ENCODE measurements at regions not wholly inside any gene's neighbourhood (a gene's known extent, or its start where the extent isn't known, plus 50 kb on each side); places are given as distances from the start of the nearest gene placed in this dataset.

GRCh38 chr3:14346191-14346590 is 56.2 kb upstream of the SLC6A6 start:
- TF ChIP-seq CTCF (IDR thresholded peaks at IDR 0.05; ENCODE audit: extremely low read depth in 1 of 2, insufficient read depth in 1 of 2, low read depth in 1 of 2, low read length in 2 of 2) = no peak
- TF ChIP-seq EZH2 (IDR thresholded peaks at IDR 0.05; ENCODE audit: borderline replicate concordance, low read depth, low read length, severe bottlenecking) = no peak
- TF ChIP-seq MAX (IDR thresholded peaks at IDR 0.05; ENCODE audit: insufficient read depth, insufficient read length) = no peak
- TF ChIP-seq POLR2AphosphoS5 (IDR thresholded peaks at IDR 0.05; ENCODE audit: insufficient read depth, low read depth, low read length) = no peak
- TF ChIP-seq MYC (IDR thresholded peaks at IDR 0.05; ENCODE audit: low read depth, low read length) = no peak
